Spleen (tissue), 11 donors: ENCODE measurements at regions not wholly inside any gene's neighbourhood (a gene's known extent, or its start where the extent isn't known, plus 50 kb on each side); places are given as distances from the start of the nearest gene placed in this dataset.
"Not testable (repeated sequence)": the region's sequence is repeated elsewhere in the genome, so short reads cannot be mapped to it uniquely, and the experiment has no call there.

Source experiments
- DNase-seq: peaks from one replicate; pipeline ENCODE4 v3.0.0-alpha.2; 2020
- H3K27ac ChIP-seq, 8 donors: fragments of 200-600 bp; sonication (generic) in 7 of 8; 1 replicate in 4 of 8; 2 replicates in 4 of 8; pipeline versions ENCODE4 v1.5.0 to v1.8.0; 2016 to 2021; ENCODE audit warnings: inconsistent platforms in 4 of 8, mild to moderate bottlenecking in 4 of 8, moderate library complexity in 1 of 8
- H3K27me3 ChIP-seq, 7 donors: fragments of 200-600 bp; sonication (generic) in 6 of 7; replicated peaks in 1 of 7; 1 replicate in 4 of 7; 2 replicates in 3 of 7; pipeline versions ENCODE4 v1.5.0 to v1.8.0; 2016 to 2021; ENCODE audit warnings: inconsistent platforms in 3 of 7, mild to moderate bottlenecking in 1 of 7
- H3K36me3 ChIP-seq, 6 donors: fragments of 200-600 bp; sonication (generic) in 5 of 6; 1 replicate in 4 of 6; 2 replicates in 2 of 6; pipeline versions ENCODE4 v1.5.0 to v1.8.0; 2016 to 2021; ENCODE audit warnings: inconsistent platforms in 2 of 6
- H3K4me1 ChIP-seq, 6 donors: fragments of 200-600 bp; sonication (generic) in 5 of 6; 1 replicate in 3 of 6; 2 replicates in 3 of 6; pipeline versions ENCODE4 v1.5.0 to v1.8.0; 2016 to 2021; ENCODE audit warnings: inconsistent platforms in 3 of 6
- H3K4me3 ChIP-seq, 8 donors: fragments of 200-600 bp; sonication (generic) in 7 of 8; 1 replicate in 4 of 8; 2 replicates in 4 of 8; pipeline versions ENCODE4 v1.5.0 to v1.8.0; 2016 to 2021; ENCODE audit warnings: inconsistent platforms in 4 of 8, mild to moderate bottlenecking in 4 of 8, moderate library complexity in 2 of 8
- H3K9me3 ChIP-seq, 8 donors: fragments of 200-600 bp; sonication (generic) in 7 of 8; 1 replicate in 4 of 8; 2 replicates in 4 of 8; pipeline versions ENCODE4 v1.5.0 to v1.8.0; 2016 to 2021; ENCODE audit warnings: inconsistent platforms in 4 of 8
- POLR2A ChIP-seq, 3 donors: fragments of 450-650 bp; IDR thresholded peaks; one replicate each; pipeline ENCODE4 v1.5.1; 2017; ENCODE audit warnings: antibody characterized with exemption in 3 of 3, mild to moderate bottlenecking in 1 of 3
- POLR2AphosphoS5 ChIP-seq, 3 donors: sonication (generic); formaldehyde crosslinking; IDR thresholded peaks; one replicate each; pipeline ENCODE4 v1.5.1; 2017; ENCODE audit warnings: antibody characterized with exemption in 3 of 3
- WGBS, 5 donors: extraction: QIAGEN DNeasy Blood & Tissue Kit in 3 of 5; methylation state at CpG; one replicate each; pipeline versions ENCODE4 v1.1.5 to v1.1.7; 2013 to 2018; 5-methylcytosine and 5-hydroxymethylcytosine counted together
- intact Hi-C: fragments of 100-400 bp; cut with DNase I; formaldehyde crosslinking; loops from one replicate; pipeline ENCODE4 v1.15.0; 2023; ENCODE audit warnings: low total_unique reads
- TF ChIP-seq, protein P1 (sequence below), 11 experiments: fragments of 200-600 bp in 7 of 11; fragments of 450-650 bp in 4 of 11; sonication (generic) in 4 of 11; IDR thresholded peaks in 8 of 11; conservative IDR thresholded peaks in 3 of 11; 1 replicate in 7 of 11; 2 replicates in 4 of 11; pipeline versions ENCODE4 v1.4.0 to v1.8.0; 2016 to 2021; ENCODE audit warnings: antibody characterized with exemption in 11 of 11, inconsistent platforms in 4 of 11, mild to moderate bottlenecking in 1 of 11
- donor health status: healthy with polysubstance abuse.
- donor health status: DM: no; HTN: no; CAD: no; lungs with moderate emphysema.
- donor health status: DM: no; HTN: no; CAD: no.
- donor health status: Bipolar disorder and iron deficiency.
- donor health status: healthy.
- donor health status: DM: no; HTN: no; CAD: no.
- donor health status: DM: yes; HTN: yes; CAD: no.

DNA sequence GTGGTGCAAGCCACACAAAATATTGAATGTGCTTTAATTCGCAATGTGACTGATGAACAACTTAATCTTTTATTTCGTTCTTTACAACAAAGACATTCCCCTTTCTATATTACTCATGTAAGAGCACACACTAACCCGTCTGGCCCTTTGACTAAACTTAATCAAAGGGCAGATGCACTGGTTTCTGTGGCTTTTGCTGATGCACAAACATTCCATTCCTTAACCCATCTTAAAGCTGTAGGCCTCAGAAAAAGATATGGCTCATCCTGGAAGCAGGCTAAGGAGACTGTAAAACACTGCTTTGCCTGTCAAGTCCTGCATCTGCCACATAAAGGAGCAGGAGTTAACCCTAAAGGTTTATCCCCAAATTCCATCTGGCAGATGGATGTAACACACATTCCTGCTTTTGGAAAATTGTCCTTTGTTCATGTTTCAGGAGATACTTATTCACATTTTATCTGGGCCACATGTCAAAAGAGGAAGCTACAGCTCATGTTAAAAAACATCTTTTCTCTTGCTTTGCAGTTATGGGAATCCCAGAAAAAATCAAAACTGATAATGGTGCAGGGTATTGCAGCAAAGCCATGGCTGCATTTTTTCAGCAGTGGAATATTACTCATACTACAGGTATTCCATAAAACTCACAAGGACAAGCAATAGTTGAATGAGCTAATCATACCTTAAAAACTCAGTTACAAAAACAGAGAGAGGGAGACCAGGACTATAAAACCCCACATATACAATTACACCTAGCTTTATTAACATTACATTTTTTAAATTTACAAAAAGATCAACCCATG lies 137.2 kb downstream of the AHSP start:
- no peaks in the 10 kb centered on the region for H3K4me1 ChIP-seq
- no peak overlapping the region for H3K4me3 ChIP-seq
- peaks cover 0 to 4% (median 0%) of the 10 kb centered on the region in 7 donors for H3K27me3 ChIP-seq
- no peaks in the 10 kb centered on the region for H3K36me3 ChIP-seq
- H3K27ac ChIP-seq: no peak overlapping the region
- 45 to 56% (median 49%) methylated on average over 3 of the region's 3 CpGs for WGBS, 5 donors
- no peak for TF ChIP-seq POLR2AphosphoS5 (IDR thresholded peaks at IDR 0.05)
- TF ChIP-seq POLR2A (IDR thresholded peaks at IDR 0.05): no peak
- TF ChIP-seq, protein P1, sequence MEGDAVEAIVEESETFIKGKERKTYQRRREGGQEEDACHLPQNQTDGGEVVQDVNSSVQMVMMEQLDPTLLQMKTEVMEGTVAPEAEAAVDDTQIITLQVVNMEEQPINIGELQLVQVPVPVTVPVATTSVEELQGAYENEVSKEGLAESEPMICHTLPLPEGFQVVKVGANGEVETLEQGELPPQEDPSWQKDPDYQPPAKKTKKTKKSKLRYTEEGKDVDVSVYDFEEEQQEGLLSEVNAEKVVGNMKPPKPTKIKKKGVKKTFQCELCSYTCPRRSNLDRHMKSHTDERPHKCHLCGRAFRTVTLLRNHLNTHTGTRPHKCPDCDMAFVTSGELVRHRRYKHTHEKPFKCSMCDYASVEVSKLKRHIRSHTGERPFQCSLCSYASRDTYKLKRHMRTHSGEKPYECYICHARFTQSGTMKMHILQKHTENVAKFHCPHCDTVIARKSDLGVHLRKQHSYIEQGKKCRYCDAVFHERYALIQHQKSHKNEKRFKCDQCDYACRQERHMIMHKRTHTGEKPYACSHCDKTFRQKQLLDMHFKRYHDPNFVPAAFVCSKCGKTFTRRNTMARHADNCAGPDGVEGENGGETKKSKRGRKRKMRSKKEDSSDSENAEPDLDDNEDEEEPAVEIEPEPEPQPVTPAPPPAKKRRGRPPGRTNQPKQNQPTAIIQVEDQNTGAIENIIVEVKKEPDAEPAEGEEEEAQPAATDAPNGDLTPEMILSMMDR (IDR thresholded peaks at IDR 0.05 in 8 of 11, conservative IDR thresholded peaks at IDR 0.05 in 3 of 11): no peak
- DNase-seq: no peak
- intact Hi-C loops: no loop called here
- H3K9me3 ChIP-seq: peaks cover 0 to 42% (median 21%) of the 10 kb centered on the region in 8 donors

DNA sequence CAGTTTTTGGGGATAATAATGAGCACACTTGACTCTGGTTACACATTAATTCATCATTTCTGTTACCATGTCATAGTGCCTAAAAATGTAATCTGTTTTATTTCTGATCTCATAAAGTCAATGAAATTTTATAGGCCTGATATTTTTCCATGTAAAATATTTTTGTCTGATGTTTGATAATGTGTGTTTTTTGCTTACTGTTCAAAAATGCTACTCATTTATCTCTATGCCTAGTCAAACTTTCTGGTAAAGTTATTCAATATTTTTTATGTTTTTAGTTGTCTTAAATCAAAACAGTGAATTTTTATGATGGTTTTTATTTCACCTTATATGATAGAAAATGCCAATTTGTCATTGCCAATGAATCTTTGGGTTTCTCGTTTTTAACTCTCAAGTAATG lies 147.0 kb downstream of the AHSP start:
- Histone ChIP-seq H3K27me3 (peaks cover 0 to 9% (median 0%) of the 10 kb centered on the region in 7 donors), H3K36me3 (no peaks in the 10 kb centered on the region), H3K4me3 (no peak overlapping the region), H3K9me3 (peaks cover 0 to 32% (median 8%) of the 10 kb centered on the region in 8 donors), H3K4me1 (no peaks in the 10 kb centered on the region), H3K27ac (no peak overlapping the region)
- no peak for DNase-seq
- TF ChIP-seq, protein P1 (IDR thresholded peaks at IDR 0.05 in 8 of 11, conservative IDR thresholded peaks at IDR 0.05 in 3 of 11): no peak
- TF ChIP-seq POLR2A (IDR thresholded peaks at IDR 0.05) (no peak), POLR2AphosphoS5 (IDR thresholded peaks at IDR 0.05) (no peak)
- intact Hi-C loops: no loop called here
- 62 to 87% (median 77%) methylated on average over 1 of the region's 1 CpG for WGBS, 5 donors

DNA sequence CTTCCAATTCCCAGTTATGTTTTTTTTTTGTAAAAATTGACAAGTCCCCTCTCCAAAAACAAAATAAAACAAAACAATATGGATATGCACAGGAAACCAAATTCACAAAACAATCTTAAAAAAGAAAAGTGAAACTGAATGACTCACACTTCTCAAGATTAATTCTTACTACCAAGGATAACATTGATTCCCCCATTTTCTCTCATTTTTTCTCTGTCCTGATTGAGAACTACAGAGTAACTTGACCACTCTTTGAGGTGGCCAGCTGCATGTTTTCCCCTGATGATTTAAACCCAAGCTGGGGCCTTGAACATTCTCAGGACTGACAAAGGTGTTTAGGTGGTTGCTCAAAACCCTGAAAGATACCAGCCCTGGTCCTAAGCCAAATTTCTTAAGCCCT lies 149.0 kb downstream of the AHSP start:
- Histone ChIP-seq H3K4me3 (no peak overlapping the region), H3K9me3 (peaks cover 0 to 14% (median 0%) of the 10 kb centered on the region in 8 donors), H3K27me3 (peaks cover 0 to 9% (median 0%) of the 10 kb centered on the region in 7 donors), H3K4me1 (no peaks in the 10 kb centered on the region), H3K27ac (no peak overlapping the region), H3K36me3 (no peaks in the 10 kb centered on the region)
- DNase-seq: no peak
- intact Hi-C loops: no loop called here
- no peak for TF ChIP-seq POLR2AphosphoS5 (IDR thresholded peaks at IDR 0.05)
- TF ChIP-seq POLR2A (IDR thresholded peaks at IDR 0.05): no peak
- TF ChIP-seq, protein P1 (IDR thresholded peaks at IDR 0.05 in 8 of 11, conservative IDR thresholded peaks at IDR 0.05 in 3 of 11): no peak

DNA sequence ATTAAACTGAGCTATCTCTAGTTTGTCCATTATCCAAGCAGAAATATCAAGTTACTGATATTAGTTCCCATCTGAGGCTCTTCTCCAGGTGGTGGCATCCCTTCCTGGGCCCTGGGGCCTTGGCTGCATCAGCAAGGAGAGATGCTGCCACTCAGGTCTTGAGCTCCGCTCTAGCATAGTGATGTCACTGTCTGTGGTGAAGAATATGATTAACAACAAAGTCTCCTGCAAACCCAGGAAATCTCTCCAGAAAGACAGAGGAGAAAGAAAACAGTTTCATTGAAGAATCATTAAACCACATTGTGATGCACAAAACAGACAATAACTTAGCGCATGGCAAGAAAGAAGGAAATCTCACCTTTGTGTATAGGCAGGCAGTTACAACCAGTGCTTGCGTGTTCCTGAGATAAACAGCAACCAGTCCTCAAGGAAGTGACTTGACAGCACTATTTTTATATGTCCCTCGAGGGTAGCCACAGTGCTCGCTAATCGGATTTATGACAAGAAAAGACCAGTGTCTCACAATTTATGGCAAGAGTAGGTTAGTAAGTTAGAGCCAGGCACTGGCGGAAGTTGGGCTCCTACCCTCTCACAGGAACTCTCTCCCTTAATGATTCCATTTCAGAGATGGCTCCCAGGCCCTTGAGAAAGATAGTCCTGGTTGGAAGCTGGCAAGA lies 151.1 kb downstream of the AHSP start:
- H3K27me3 ChIP-seq: peaks cover 0 to 7% (median 0%) of the 10 kb centered on the region in 7 donors
- intact Hi-C loops: no loop called here
- H3K4me1 ChIP-seq: no peaks in the 10 kb centered on the region
- TF ChIP-seq POLR2A (IDR thresholded peaks at IDR 0.05) (no peak), POLR2AphosphoS5 (IDR thresholded peaks at IDR 0.05) (no peak)
- TF ChIP-seq, protein P1 (IDR thresholded peaks at IDR 0.05 in 8 of 11, conservative IDR thresholded peaks at IDR 0.05 in 3 of 11): no peak
- no peak overlapping the region for H3K27ac ChIP-seq
- H3K9me3 ChIP-seq: no peaks in the 10 kb centered on the region
- DNase-seq: no peak
- no peaks in the 10 kb centered on the region for H3K36me3 ChIP-seq
- 36 to 46% (median 41%) methylated on average over 7 of the region's 7 CpGs for WGBS, 5 donors
- no peak overlapping the region for H3K4me3 ChIP-seq

DNA sequence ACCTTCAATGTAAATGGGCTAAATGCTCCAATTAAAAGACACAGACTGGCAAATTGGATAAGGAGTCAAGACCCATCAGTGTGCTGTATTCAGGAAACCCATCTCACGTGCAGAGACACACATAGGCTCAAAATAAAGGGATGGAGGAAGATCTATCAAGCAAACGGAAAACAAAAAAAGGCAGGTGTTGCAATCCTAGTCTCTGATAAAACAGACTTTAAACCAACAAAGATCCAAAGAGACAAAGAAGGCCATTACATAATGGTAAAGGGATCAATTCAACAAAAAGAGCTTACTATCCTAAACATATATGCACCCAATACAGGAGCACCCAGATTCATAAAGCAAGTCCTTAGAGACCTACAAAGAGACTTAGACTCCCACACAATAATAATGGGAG lies 161.6 kb downstream of the AHSP start:
- DNase-seq, H3K4me1 ChIP-seq, H3K36me3 ChIP-seq, H3K27ac ChIP-seq, intact Hi-C loops, H3K4me3 ChIP-seq: not testable (repeated sequence)
- WGBS, 5 donors: 67 to 86% (median 81%) methylated on average over 2 of the region's 2 CpGs
- peaks cover 0 to 21% (median 2%) of the 10 kb centered on the region in 8 donors for H3K9me3 ChIP-seq
- peaks cover 0 to 15% (median 0%) of the 10 kb centered on the region in 7 donors for H3K27me3 ChIP-seq

DNA sequence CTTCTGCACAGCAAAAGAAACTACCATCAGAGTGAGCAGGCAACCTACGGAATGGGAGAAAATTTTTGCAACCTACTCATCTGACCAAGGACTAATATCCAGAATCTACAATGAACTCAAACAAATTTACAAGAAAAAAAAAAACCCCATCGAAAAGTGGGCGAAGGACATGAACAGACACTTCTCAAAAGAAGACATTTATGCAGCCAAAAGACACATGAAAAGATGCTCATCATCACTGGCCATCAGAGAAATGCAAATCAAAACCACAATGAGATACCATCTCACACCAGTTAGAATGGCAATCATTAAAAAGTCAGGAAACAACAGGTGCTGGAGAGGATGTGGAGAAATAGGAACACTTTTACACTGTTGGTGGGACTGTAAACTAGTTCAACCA lies 164.6 kb downstream of the AHSP start:
- H3K4me1 ChIP-seq: peaks cover 0 to 21% (median 14%) of the 10 kb centered on the region in 6 donors
- intact Hi-C loops, H3K9me3 ChIP-seq, H3K27me3 ChIP-seq, H3K36me3 ChIP-seq, H3K4me3 ChIP-seq, H3K27ac ChIP-seq, DNase-seq: not testable (repeated sequence)
- WGBS, 5 donors: 81 to 98% (median 94%) methylated on average over 3 of the region's 3 CpGs
